ENCODE measurements at regions not wholly inside any gene's neighbourhood (a gene's known extent, or its start where the extent isn't known, plus 50 kb on each side); places are given as distances from the start of the nearest gene placed in this dataset.
"Not testable (repeated sequence)": the region's sequence is repeated elsewhere in the genome, so short reads cannot be mapped to it uniquely, and the experiment has no call there.

- Histone ChIP-seq H3K27ac (no peak overlapping the region), H3K9ac (no peak overlapping the region), H3K4me3 (IDR thresholded peaks at IDR 0.05; ENCODE audit: insufficient read depth, low read depth, low read length) (no peak overlapping the region), H3K4me1 (ENCODE audit: low read depth, poor library complexity, severe bottlenecking) (no peaks in the 10 kb centered on the region), H2AFZ (ENCODE audit: low read depth) (no peak overlapping the region), H3K36me3 (ENCODE audit: insufficient read depth) (no peaks in the 10 kb centered on the region), H3K27me3 (ENCODE audit: insufficient read depth, low read depth) (no peaks in the 10 kb centered on the region), H3K79me2 (ENCODE audit: insufficient read depth, low read depth) (no peaks in the 10 kb centered on the region), H3K4me2 (no peak overlapping the region), H4K20me1 (ENCODE audit: insufficient read depth) (no peaks in the 10 kb centered on the region)
- no peak for TF ChIP-seq CTCF (conservative IDR thresholded peaks at IDR 0.05; ENCODE audit: low read depth, low read length)
Measured at GRCh38 chr6:131492932-131493573, 80.0 kb upstream of the ARG1 start.

GRCh38 chr6:131504387-131504786 lies 68.6 kb upstream of the ARG1 start:
- H3K79me2 ChIP-seq (ENCODE audit: insufficient read depth, low read depth); H3K4me3 ChIP-seq (IDR thresholded peaks at IDR 0.05; ENCODE audit: insufficient read depth, low read depth, low read length); H3K27me3 ChIP-seq (ENCODE audit: insufficient read depth, low read depth); H3K4me1 ChIP-seq (ENCODE audit: low read depth, poor library complexity, severe bottlenecking); H3K9ac ChIP-seq; H3K4me2 ChIP-seq; H2AFZ ChIP-seq (ENCODE audit: low read depth); H3K36me3 ChIP-seq (ENCODE audit: insufficient read depth); H3K27ac ChIP-seq; H4K20me1 ChIP-seq (ENCODE audit: insufficient read depth): not testable (repeated sequence)

- no peaks in the 10 kb centered on the region for H3K27me3 ChIP-seq (ENCODE audit: insufficient read depth, low read depth)
- H3K4me1 ChIP-seq (ENCODE audit: low read depth, poor library complexity, severe bottlenecking): peaks cover 24% of the 10 kb centered on the region
- no peaks in the 10 kb centered on the region for H4K20me1 ChIP-seq (ENCODE audit: insufficient read depth)
- no peak for TF ChIP-seq CTCF (conservative IDR thresholded peaks at IDR 0.05; ENCODE audit: low read depth, low read length)
- no peak overlapping the region for H3K4me3 ChIP-seq (IDR thresholded peaks at IDR 0.05; ENCODE audit: insufficient read depth, low read depth, low read length)
- no peak overlapping the region for H2AFZ ChIP-seq (ENCODE audit: low read depth)
- H3K27ac ChIP-seq: peak overlapping the region; percentile 32; the same call in 1 of the 2 replicates
- no peaks in the 10 kb centered on the region for H3K36me3 ChIP-seq (ENCODE audit: insufficient read depth)
- H3K4me2 ChIP-seq: peak overlapping the region; percentile 47
- H3K9ac ChIP-seq: no peak overlapping the region
- H3K79me2 ChIP-seq (ENCODE audit: insufficient read depth, low read depth): no peaks in the 10 kb centered on the region
Measured at GRCh38 chr6:131510094-131510493, 62.9 kb upstream of the ARG1 start.

- no peaks in the 10 kb centered on the region for H3K27me3 ChIP-seq (ENCODE audit: insufficient read depth, low read depth)
- H3K9ac ChIP-seq: no peak overlapping the region
- H2AFZ ChIP-seq (ENCODE audit: low read depth): no peak overlapping the region
- no peaks in the 10 kb centered on the region for H3K79me2 ChIP-seq (ENCODE audit: insufficient read depth, low read depth)
- peak overlapping the region; percentile 47; the same call in 1 of the 2 replicates for H3K4me2 ChIP-seq
- no peak for TF ChIP-seq CTCF (conservative IDR thresholded peaks at IDR 0.05; ENCODE audit: low read depth, low read length)
- H3K36me3 ChIP-seq (ENCODE audit: insufficient read depth): no peaks in the 10 kb centered on the region
- peaks cover 24% of the 10 kb centered on the region for H3K4me1 ChIP-seq (ENCODE audit: low read depth, poor library complexity, severe bottlenecking)
- H3K4me3 ChIP-seq (IDR thresholded peaks at IDR 0.05; ENCODE audit: insufficient read depth, low read depth, low read length): no peak overlapping the region
- no peaks in the 10 kb centered on the region for H4K20me1 ChIP-seq (ENCODE audit: insufficient read depth)
- H3K27ac ChIP-seq: peak overlapping the region; percentile 32; the same call in 1 of the 2 replicates
Measured at GRCh38 chr6:131510591-131510990, 62.4 kb upstream of the ARG1 start.

- Histone ChIP-seq H3K4me2 (no peak overlapping the region), H3K4me3 (IDR thresholded peaks at IDR 0.05; ENCODE audit: insufficient read depth, low read depth, low read length) (no peak overlapping the region), H3K9ac (no peak overlapping the region), H2AFZ (ENCODE audit: low read depth) (peak overlapping the region; percentile 33; the same call in 1 of the 2 replicates), H3K27me3 (ENCODE audit: insufficient read depth, low read depth) (no peaks in the 10 kb centered on the region), H3K4me1 (ENCODE audit: low read depth, poor library complexity, severe bottlenecking) (peaks cover 7% of the 10 kb centered on the region), H3K27ac (no peak overlapping the region), H4K20me1 (ENCODE audit: insufficient read depth) (no peaks in the 10 kb centered on the region), H3K79me2 (ENCODE audit: insufficient read depth, low read depth) (no peaks in the 10 kb centered on the region), H3K36me3 (ENCODE audit: insufficient read depth) (no peaks in the 10 kb centered on the region)
- peak; percentile 70 for TF ChIP-seq CTCF (conservative IDR thresholded peaks at IDR 0.05; ENCODE audit: low read depth, low read length)
Measured at GRCh38 chr6:131519670-131520436, 53.2 kb upstream of the ARG1 start.

All from KMS-11 (cell line).